ENCODE measurements at regions not wholly inside any gene's neighbourhood (a gene's known extent, or its start where the extent isn't known, plus 50 kb on each side); places are given as distances from the start of the nearest gene placed in this dataset.
"Not testable (repeated sequence)": the region's sequence is repeated elsewhere in the genome, so short reads cannot be mapped to it uniquely, and the experiment has no call there.

GRCh38 chr12:125311050-125311449 lies 245.8 kb downstream of the AACS start:
- DNase-seq (ENCODE audit: low spot score), result no peak

DNA sequence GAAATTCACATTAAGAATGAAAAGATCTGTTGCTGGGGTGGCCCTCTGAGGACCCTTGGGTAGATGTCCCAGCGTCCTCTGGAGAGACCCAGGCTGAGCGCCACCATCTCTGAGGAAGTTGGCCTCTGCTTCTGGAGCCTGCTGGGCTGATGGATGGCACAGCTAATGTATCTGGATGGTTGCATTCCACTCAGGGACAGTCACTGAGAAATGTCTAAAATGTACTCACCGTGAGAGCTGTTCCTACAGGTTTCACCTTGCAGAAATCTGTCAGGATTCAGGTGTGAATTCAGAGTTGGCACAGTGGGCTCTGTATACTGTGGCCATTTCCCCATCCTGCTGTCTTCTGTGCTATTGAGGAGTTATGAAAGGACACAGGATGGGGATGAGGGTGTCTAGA lies 247.2 kb downstream of the AACS start:
- DNase-seq (ENCODE audit: low spot score), result no peak

GRCh38 chr12:125314051-125314755 lies 249.0 kb downstream of the AACS start:
- DNase-seq (ENCODE audit: low spot score), result no peak

DNA sequence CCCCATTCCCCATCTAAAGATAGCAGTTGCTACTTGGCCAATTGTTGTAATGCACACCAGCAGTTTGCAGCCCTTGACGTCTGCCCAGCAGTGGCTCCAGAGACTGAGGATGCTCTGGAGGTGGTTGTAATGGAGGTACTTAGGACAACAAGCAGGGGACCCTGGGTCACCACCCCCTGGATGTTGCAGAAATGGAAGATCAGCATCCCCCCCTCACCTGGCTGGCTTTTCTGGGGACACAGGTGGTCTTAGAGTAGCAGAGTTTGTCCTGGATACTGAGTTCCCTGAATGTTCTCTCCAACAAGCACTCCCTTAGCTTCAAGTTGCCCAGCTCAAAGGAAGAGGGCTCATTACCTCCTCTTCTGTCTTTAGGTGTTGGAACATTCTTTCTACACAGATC lies 250.5 kb downstream of the AACS start:
- no peak for DNase-seq (ENCODE audit: low spot score)

GRCh38 chr12:125320177-125320576 lies 254.9 kb downstream of the AACS start:
- DNase-seq (ENCODE audit: low spot score), result no peak

DNA sequence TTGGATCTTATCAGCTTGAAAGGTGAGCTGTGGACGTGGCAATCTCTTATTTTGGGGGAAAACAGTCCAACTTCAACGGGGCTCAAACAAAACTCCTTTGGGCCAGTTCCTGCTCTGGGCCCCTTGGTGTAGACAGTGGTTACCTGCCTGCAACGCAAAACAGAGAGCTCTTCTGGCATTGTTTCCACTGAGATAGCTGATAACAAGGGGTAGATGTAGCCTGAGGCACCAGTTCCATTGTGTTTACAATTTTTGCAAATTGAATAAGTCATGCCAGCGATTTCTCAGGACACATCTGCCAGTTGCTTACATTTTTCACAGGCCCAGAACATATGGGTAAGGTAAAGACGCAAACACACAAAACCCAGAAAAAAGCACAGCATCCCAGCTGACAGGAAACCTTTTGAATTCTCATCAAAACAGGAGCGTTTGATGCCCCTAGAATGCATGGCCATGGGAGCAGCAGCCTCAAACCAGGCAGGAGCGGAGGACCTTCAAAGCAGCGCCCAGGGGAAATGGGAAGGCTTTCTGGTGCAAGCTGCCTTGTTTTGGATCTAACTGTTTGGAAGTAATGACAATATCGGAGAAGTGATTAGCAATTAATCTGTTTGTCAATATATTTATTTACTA lies 259.7 kb downstream of the AACS start:
- DNase-seq (ENCODE audit: low spot score), result no peak

DNA sequence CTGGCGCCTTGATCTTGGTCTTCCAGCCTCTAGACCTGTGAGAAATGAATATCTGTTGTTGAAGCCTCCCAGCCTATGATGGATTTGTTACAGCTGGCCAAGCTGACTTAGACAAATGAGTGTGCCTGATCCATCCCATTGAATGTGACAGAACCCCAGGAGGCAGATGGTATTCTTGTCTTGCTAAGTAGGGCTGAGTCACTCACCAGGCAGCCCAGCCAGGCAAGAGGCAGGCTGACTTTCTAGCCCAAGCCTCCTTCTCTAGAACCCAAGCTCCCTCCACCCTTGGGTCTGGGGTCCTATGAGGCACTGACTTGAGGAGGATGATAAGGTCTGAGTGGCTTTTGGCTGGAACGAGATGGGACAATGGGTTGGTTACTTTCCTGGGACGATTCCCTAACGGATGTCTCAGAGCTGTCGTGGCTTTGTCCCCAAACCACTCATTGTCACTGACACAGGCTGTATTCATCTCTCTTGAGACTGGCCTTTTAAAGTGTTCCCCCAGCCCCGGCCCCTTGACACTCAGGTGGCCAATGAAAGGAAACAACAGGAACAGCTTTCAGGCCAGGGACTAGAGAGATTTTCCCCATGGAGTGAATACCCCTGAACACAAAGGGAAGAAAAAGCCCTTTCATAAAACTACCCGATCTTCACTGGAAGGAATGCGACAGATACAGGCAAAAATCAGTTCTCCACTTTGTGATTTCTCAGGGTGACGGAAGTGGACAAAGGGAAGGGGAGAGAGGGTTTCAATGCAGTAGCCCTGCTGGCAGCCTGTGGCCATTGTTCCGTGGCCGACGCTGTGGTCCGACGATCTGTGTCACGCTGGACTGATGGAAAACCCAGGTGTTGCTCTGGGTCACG lies 264.2 kb downstream of the AACS start:
- no peak for DNase-seq (ENCODE audit: low spot score)

- DNase-seq (ENCODE audit: low spot score), result peak; percentile 78
Observed at GRCh38 chr12:125330645-125331341, 265.6 kb downstream of the AACS start.

- DNase-seq (ENCODE audit: low spot score), result peak; percentile 20
Observed at GRCh38 chr12:125331342-125332052, 266.3 kb downstream of the AACS start.

GRCh38 chr12:125332900-125333299 lies 267.7 kb downstream of the AACS start:
- DNase-seq (ENCODE audit: low spot score), result no peak

DNA sequence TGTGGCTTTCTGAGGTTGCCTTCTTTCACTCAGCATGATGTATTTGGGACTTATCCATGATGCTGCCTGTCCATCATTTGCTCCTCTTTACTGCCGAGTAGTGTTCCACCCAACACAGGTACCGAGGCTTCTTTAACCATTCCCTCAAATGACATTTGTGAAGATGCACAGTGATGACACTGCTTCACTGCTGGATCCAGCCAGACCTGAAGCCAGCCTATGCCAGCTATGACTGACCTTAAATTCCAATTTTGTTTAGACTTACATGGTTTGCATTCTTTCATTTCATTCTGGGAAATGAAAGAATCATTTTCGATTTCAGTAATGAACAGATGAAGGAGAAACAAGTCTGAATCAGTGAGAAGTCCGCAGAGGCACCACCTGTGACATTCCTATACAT lies 271.0 kb downstream of the AACS start:
- DNase-seq (ENCODE audit: low spot score), result no peak

DNA sequence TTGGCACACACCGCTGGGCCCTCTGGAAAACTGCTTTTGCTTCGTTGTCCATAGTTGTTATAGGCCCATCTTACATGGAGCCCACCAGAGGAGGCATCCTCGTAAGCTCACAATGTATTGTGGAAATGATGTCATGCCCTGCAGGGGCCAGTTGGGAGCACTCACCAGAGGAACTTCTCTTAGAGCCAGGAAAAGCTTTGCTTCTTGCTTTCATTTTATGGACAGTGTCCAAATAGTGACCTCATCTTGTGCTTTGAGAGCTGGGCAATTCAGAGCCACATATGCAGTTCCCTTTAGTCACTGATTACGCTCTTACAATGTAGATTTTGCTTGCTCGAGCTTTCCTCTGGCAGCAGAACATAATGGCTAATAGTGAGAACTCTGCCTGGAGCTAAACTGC lies 275.6 kb downstream of the AACS start:
- no peak for DNase-seq (ENCODE audit: low spot score)

GRCh38 chr12:125341422-125341821 lies 276.2 kb downstream of the AACS start:
- no peak for DNase-seq (ENCODE audit: low spot score)

- DNase-seq (ENCODE audit: low spot score), result no peak
Observed at GRCh38 chr12:125343649-125344048, 278.4 kb downstream of the AACS start.

DNA sequence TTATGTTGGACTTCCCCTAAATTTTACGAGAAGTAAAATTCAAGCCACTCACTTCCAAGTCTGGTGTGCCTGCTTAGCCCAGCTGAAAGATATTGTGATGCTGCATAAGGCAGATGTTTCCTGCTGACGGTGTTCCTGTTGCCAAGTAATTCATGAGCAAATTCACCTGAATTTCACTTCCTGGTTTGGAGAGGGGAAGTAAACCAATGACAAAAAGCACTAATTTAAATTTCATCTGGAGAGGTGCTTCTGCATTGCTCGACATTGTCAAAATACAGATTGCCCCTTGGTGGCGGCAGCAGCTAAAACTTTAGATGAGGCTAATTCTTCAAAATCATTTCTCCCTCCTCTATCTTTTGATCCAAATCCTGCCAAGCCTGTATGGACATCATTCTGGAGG lies 281.1 kb downstream of the AACS start:
- no peak for DNase-seq (ENCODE audit: low spot score)

DNA sequence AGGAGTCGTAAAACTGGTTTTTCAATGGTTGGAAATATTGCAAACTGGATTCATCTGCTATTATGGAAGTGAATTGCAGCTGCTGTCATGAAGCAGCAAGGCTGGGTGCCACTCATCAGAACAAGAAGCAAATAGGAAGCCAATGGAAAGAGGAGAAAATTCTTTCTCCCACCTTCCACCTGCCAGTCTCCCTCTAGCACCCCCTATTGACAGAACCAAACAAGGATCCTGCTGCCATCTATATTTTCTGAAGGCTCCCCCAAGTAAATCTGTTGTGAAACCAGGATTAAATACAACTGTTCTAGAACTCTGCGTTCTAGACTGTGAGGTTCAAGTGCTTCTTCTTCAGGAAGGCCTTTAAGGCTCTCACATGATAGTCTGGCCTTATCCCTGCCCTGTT lies 286.6 kb downstream of the AACS start:
- no peak for DNase-seq (ENCODE audit: low spot score)

- DNase-seq (ENCODE audit: low spot score), result not testable (repeated sequence)
Observed at GRCh38 chr12:125353002-125353401, 287.8 kb downstream of the AACS start.

- no peak for DNase-seq (ENCODE audit: low spot score)
Observed at GRCh38 chr12:125353871-125354270, 288.6 kb downstream of the AACS start.

- DNase-seq (ENCODE audit: low spot score), result no peak
Observed at GRCh38 chr12:125355614-125356013, 290.4 kb downstream of the AACS start.

DNA sequence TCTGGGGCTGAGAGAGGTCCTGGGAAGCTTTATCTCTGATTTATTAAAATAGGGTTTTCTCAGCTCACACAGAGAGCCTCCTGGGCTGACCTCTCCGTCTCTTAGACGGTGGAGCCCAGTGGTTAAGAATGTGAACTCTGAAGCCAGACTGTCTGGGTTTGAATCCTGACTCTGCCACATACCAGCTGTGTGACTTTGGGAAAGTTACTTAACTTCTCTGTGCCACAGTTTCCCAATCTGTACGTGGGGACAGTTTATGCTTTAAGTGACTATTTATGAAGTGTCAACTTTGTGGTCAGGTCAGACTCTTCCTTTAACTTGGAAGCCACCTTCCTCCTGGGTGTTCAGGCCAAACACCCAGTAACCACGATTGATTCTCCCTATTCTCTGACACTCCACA lies 290.9 kb downstream of the AACS start:
- DNase-seq (ENCODE audit: low spot score), result no peak

GRCh38 chr12:125357561-125357960 lies 292.3 kb downstream of the AACS start:
- no peak for DNase-seq (ENCODE audit: low spot score)

- DNase-seq (ENCODE audit: low spot score), result no peak
Observed at GRCh38 chr12:125360540-125360939, 295.3 kb downstream of the AACS start.
